HCT116 (cell line): ENCODE measurements at regions not wholly inside any gene's neighbourhood (a gene's known extent, or its start where the extent isn't known, plus 50 kb on each side); places are given as distances from the start of the nearest gene placed in this dataset.

ENCODE experiments used
- ATAC-seq: fragments of 200-7000 bp; cut with Tn5 transposase; 2 replicates; pipeline ENCODE4 v1.9.1; 2020; ENCODE audit warnings: mild to moderate bottlenecking, moderate library complexity
- BruUV-seq: library from RNA; stranded (reverse); fragments of 400-500 nt; replicated peaks from 2 replicates; lab custom pipeline; 2021; lab: Mats Ljungman, UMichigan
- CTCF ChIA-PET: fragments of 300-600 bp; sonication (Branson Sonifier 250); formaldehyde crosslinking; loops from one replicate; lab custom pipeline; 2021; ENCODE audit warnings: antibody characterized with exemption; lab: Charles Lee
- POLR2A ChIA-PET: fragments of 300-600, 350-600 bp; sonication (Branson Sonifier 250); formaldehyde crosslinking; loops from one replicate; lab custom pipeline; 2021; ENCODE audit warnings: antibody characterized with exemption; lab: Charles Lee
- RAD21 ChIA-PET, 2 experiments: fragments of 300-600 bp; sonication (Branson Sonifier 250); formaldehyde crosslinking; loops; one replicate each; lab custom pipeline; 2023; ENCODE audit warnings: low total read pairs in 2 of 2; ENCODE audit not compliant: uncharacterized antibody in 2 of 2, unreplicated experiment in 2 of 2, low non-redundant PET in 1 of 2; lab: Charles Lee
- DNase-seq: peaks from one replicate; pipeline ENCODE4 v3.0.0-alpha.2; 2010; ENCODE audit warnings: low read depth, low spot score
- H2AFZ ChIP-seq: fragments of 200-600 bp; shearing (Covaris generic), sonication (generic); 2 replicates; pipeline ENCODE4 v1.6.1; 2017; ENCODE audit warnings: low read depth, mixed run types, mixed read lengths, antibody characterized with exemption, low read length; ENCODE audit not compliant: poor library complexity, severe bottlenecking
- H3K27ac ChIP-seq: 2 replicates; pipeline ENCODE4 v1.5.1; 2012; ENCODE audit warnings: low read depth, low read length
- H3K27me3 ChIP-seq: fragments of 200-600 bp; sonication (generic); 2 replicates; pipeline ENCODE4 v1.6.1; 2016; ENCODE audit warnings: mixed run types, low read length, mixed read lengths; ENCODE audit not compliant: insufficient read depth
- H3K36me3 ChIP-seq, 2 experiments: fragments of 200-500 bp in 1 of 2; fragments of 200-600 bp in 1 of 2; sonication (Bioruptor generic) in 1 of 2; sonication (generic) in 1 of 2; 2 replicates each; pipeline versions ENCODE4 v1.5.1 to v1.6.1; 2014 to 2016; ENCODE audit warnings: low read length in 2 of 2, inconsistent platforms in 1 of 2, mixed read lengths in 1 of 2, mixed run types in 1 of 2; ENCODE audit not compliant: insufficient read depth in 2 of 2, control insufficient read depth in 1 of 2
- H3K4me1 ChIP-seq, 2 experiments: fragments of 200-600 bp in 1 of 2; sonication (generic) in 1 of 2; 2 replicates each; pipeline versions ENCODE4 v1.5.1 to v1.6.1; 2012 to 2017; ENCODE audit warnings: low read length in 2 of 2, inconsistent platforms in 1 of 2, mild to moderate bottlenecking in 1 of 2, mixed read lengths in 1 of 2, mixed run types in 1 of 2, moderate library complexity in 1 of 2; ENCODE audit not compliant: insufficient read depth in 2 of 2, control insufficient read depth in 1 of 2
- H3K4me2 ChIP-seq: fragments of 200-600 bp; sonication (generic); 2 replicates; pipeline ENCODE4 v1.6.1; 2017; ENCODE audit warnings: mixed run types, low read length, mixed read lengths
- H3K4me3 ChIP-seq, 2 experiments: fragments of 200-600 bp in 1 of 2; sonication (generic) in 1 of 2; replicated peaks in 1 of 2; 2 replicates each; pipeline ENCODE4 v1.5.1; 2011 to 2016; ENCODE audit warnings: low read length in 2 of 2, control low read depth in 1 of 2, low read depth in 1 of 2, mild to moderate bottlenecking in 1 of 2, mixed read lengths in 1 of 2, mixed run types in 1 of 2
- H3K79me2 ChIP-seq: fragments of 200-600 bp; sonication (generic); 2 replicates; pipeline ENCODE4 v1.6.1; 2017; ENCODE audit warnings: mild to moderate bottlenecking, mixed run types, low read length, moderate library complexity, mixed read lengths; ENCODE audit not compliant: insufficient read depth
- H3K9ac ChIP-seq: fragments of 200-600 bp; sonication (generic); 2 replicates; pipeline ENCODE4 v1.6.1; 2016; ENCODE audit warnings: low read length, mixed read lengths
- H3K9me2 ChIP-seq: fragments of 200-600 bp; sonication (generic), shearing (Covaris generic); 2 replicates; pipeline ENCODE4 v1.6.1; 2017; ENCODE audit warnings: mixed run types, mild to moderate bottlenecking, moderate library complexity; ENCODE audit not compliant: insufficient read depth
- H3K9me3 ChIP-seq, 2 experiments: fragments of 200-500 bp in 1 of 2; fragments of 200-600 bp in 1 of 2; sonication (Bioruptor generic) in 1 of 2; sonication (generic) in 1 of 2; 2 replicates each; pipeline ENCODE4 v1.6.1; 2014 to 2017; ENCODE audit warnings: low read length in 2 of 2, mixed read lengths in 2 of 2, inconsistent platforms in 1 of 2, low read depth in 1 of 2, mild to moderate bottlenecking in 1 of 2, mixed run types in 1 of 2, moderate library complexity in 1 of 2; ENCODE audit not compliant: control insufficient read depth in 1 of 2, insufficient read depth in 1 of 2
- H4K20me1 ChIP-seq: fragments of 200-600 bp; sonication (generic), shearing (Covaris generic); 2 replicates; pipeline ENCODE4 v1.6.1; 2017; ENCODE audit warnings: mixed run types, mild to moderate bottlenecking, moderate library complexity; ENCODE audit not compliant: insufficient read depth
- ATF3 ChIP-seq: IDR thresholded peaks from 2 replicates; pipeline ENCODE4 v1.6.1; 2012
- CBX3 ChIP-seq: IDR thresholded peaks from 2 replicates; pipeline ENCODE4 v1.6.1; 2012; ENCODE audit warnings: low read depth
- CEBPB ChIP-seq: IDR thresholded peaks from 2 replicates; pipeline ENCODE4 v1.6.1; 2012; ENCODE audit warnings: low read depth
- CTCF ChIP-seq, 3 experiments: fragments of 200-600 bp in 1 of 3; sonication (generic) in 1 of 3; IDR thresholded peaks in 2 of 3; conservative IDR thresholded peaks in 1 of 3; 2 replicates each; pipeline ENCODE4 v1.5.1; 2012 to 2017; ENCODE audit warnings: low read depth in 2 of 3, low read length in 2 of 3, antibody characterized with exemption in 1 of 3, borderline replicate concordance in 1 of 3, control low read depth in 1 of 3, mild to moderate bottlenecking in 1 of 3, mixed read lengths in 1 of 3, mixed run types in 1 of 3, moderate library complexity in 1 of 3; ENCODE audit not compliant: insufficient read depth in 1 of 3
- ELF1 ChIP-seq: IDR thresholded peaks from 2 replicates; pipeline ENCODE4 v1.6.1; 2012; ENCODE audit warnings: low read depth, borderline replicate concordance
- FOSL1 ChIP-seq: IDR thresholded peaks from 2 replicates; pipeline ENCODE4 v1.6.1; 2012; ENCODE audit warnings: low read depth
- POLR2A ChIP-seq: IDR thresholded peaks from 2 replicates; pipeline ENCODE4 v1.7.0; 2011; ENCODE audit warnings: borderline replicate concordance; ENCODE audit not compliant: insufficient read depth, insufficient read length; ENCODE audit errors: extremely low read depth
- SIN3A ChIP-seq: IDR thresholded peaks from 2 replicates; pipeline ENCODE4 v1.6.1; 2012; ENCODE audit warnings: low read depth
- SRF ChIP-seq: IDR thresholded peaks from 2 replicates; pipeline ENCODE4 v1.6.1; 2012; ENCODE audit warnings: low read depth
- YY1 ChIP-seq: IDR thresholded peaks from 2 replicates; pipeline ENCODE4 v1.6.1; 2011; ENCODE audit warnings: low read length, low read depth, moderate library complexity, mild to moderate bottlenecking; ENCODE audit not compliant: insufficient replicate concordance; ENCODE audit errors: extremely low read depth
- ZFX ChIP-seq: fragments of 450-650 bp; IDR thresholded peaks from 2 replicates; pipeline ENCODE4 v1.6.1; 2017
- ZNF274 ChIP-seq: fragments of 200-500 bp; sonication (Bioruptor generic); IDR thresholded peaks from 2 replicates; pipeline ENCODE4 v1.6.1; 2014; ENCODE audit warnings: mild to moderate bottlenecking, low read depth, low read length, inconsistent platforms
- intact Hi-C: fragments of 100-400 bp; cut with micrococcal nuclease; formaldehyde crosslinking; loops from 2 replicates; pipeline ENCODE4 v1.10.0; 2022
- TF ChIP-seq, protein P1 (sequence below): IDR thresholded peaks from 2 replicates; pipeline ENCODE4 v1.6.1; 2012

GRCh38 chr3:73805435-73805834 is 180.7 kb upstream of the PDZRN3 start:
- H3K27me3 ChIP-seq = no peaks in the 10 kb centered on the region
- H2AFZ ChIP-seq = no peak overlapping the region

GRCh38 chr3:73804204-73804603 is 179.5 kb upstream of the PDZRN3 start:
- Histone ChIP-seq H3K9me3 (no peaks in the 10 kb centered on the region; a peak in 1 of 4 replicates), H3K4me1 (no peaks in the 10 kb centered on the region), H3K9me2 (no peaks in the 10 kb centered on the region), H2AFZ (no peak overlapping the region), H3K4me2 (no peak overlapping the region), H3K27ac (no peak overlapping the region), H3K9ac (no peak overlapping the region)
- no TSS peak for BruUV-seq
- ChIA-PET CTCF (no interaction called here), POLR2A (no interaction called here), RAD21 (no interaction called here)
- ATAC-seq = no peak
- intact Hi-C loops = no loop called here
- DNase-seq = no peak
- TF ChIP-seq CTCF (IDR thresholded peaks at IDR 0.05 in 2 of 3, conservative IDR thresholded peaks at IDR 0.05 in 1 of 3; ENCODE audit: borderline replicate concordance in 1 of 3, insufficient read depth in 1 of 3, low read depth in 2 of 3, low read length in 2 of 3) (no peak), CBX3 (no peak), CEBPB (no peak), ZNF274 (no peak), ELF1 (no peak), FOSL1 (no peak), SIN3A (no peak), ATF3 (no peak), YY1 (no peak)
- TF ChIP-seq, protein P1, sequence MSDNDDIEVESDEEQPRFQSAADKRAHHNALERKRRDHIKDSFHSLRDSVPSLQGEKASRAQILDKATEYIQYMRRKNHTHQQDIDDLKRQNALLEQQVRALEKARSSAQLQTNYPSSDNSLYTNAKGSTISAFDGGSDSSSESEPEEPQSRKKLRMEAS = no peak
- TF ChIP-seq, all 23 proteins: peak for 0
- Histone ChIP-seq H3K4me3 (no peak overlapping the region), H3K36me3 (no peaks in the 10 kb centered on the region), H4K20me1 (no peaks in the 10 kb centered on the region), H3K79me2 (no peaks in the 10 kb centered on the region), H3K27me3 (no peaks in the 10 kb centered on the region)

More at GRCh38 chr3:73805435-73805834, 180.7 kb upstream of the PDZRN3 start:
- Histone ChIP-seq H3K4me3 (no peak overlapping the region), H3K9me3 (no peaks in the 10 kb centered on the region; a peak in 2 of 4 replicates), H4K20me1 (no peaks in the 10 kb centered on the region), H3K36me3 (no peaks in the 10 kb centered on the region), H3K4me1 (no peaks in the 10 kb centered on the region), H3K27ac (no peak overlapping the region), H3K4me2 (no peak overlapping the region), H3K79me2 (no peaks in the 10 kb centered on the region), H3K9ac (no peak overlapping the region), H3K9me2 (no peaks in the 10 kb centered on the region)
- RAD21 ChIA-PET = no interaction called here
- intact Hi-C loops = no loop called here
- POLR2A ChIA-PET = no interaction called here
- BruUV-seq = no TSS peak
- CTCF ChIA-PET = no interaction called here
- no peak for ATAC-seq
- TF ChIP-seq FOSL1 (no peak), POLR2A (no peak), CEBPB (no peak), ZFX (no peak), SRF (no peak), CTCF (IDR thresholded peaks at IDR 0.05 in 2 of 3, conservative IDR thresholded peaks at IDR 0.05 in 1 of 3; ENCODE audit: borderline replicate concordance in 1 of 3, insufficient read depth in 1 of 3, low read depth in 2 of 3, low read length in 2 of 3) (no peak)
- no peak for DNase-seq
